ELF-1 (cell line): ENCODE measurements at regions not wholly inside any gene's neighbourhood (a gene's known extent, or its start where the extent isn't known, plus 50 kb on each side); places are given as distances from the start of the nearest gene placed in this dataset.

Source experiments
- DNase-seq: peaks from one replicate; pipeline ENCODE4 v3.0.0-alpha.2; 2016; ENCODE audit warnings: low read depth, low spot score

DNA sequence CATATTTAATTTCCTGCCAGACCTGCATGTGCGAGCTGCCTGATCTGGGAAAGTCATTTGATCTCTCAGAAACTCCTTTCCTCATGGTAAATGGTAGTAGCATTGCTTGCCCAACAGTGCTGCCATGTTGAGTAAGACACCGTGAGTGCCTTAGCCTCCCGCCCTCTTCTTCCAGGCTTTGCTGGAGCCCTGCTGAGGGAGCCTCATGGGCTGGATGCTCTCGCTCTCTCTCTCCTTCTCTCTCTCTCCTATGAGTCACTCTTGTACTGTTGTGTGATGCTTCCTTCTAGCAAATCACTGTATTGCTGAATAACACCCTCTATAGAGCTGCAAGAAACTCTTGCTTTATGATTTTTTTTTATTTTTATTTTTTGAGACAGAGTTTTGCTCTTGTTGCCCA, 365.5 kb downstream of the UQCRFS1 start:
- no peak for DNase-seq

DNA sequence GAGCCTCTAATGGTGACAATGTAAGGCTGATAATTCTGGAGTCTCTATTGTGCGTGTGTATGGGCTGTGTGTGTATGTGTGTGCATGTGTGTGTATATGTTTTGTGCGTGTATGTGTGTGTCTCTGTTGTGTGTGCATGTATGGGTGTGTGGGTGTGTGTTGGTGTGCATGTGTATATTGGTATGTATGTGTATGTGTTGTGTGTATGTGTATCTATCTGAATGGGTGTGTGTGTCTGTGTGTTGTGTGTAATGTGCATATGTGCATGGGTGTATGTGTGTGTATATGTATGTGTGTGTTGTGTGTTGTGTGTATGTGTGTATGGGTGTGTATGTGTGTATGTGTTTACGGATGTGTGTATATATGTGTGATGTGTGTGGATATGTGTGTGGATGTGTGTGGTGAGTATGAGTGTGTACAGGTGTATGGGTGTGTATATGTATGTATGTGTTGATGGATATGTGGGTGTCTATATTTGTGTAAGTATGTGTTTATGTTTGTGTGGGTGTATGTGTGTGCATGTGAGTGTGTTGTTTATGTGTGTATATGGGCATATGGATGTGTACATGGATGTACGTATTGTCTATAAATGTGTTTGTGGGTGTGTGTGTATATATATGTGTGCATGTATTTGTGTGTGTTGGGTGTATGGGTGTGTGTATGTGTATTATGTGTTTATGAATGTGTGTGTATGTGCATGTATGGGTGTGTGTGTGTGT, 366.7 kb downstream of the UQCRFS1 start:
- DNase-seq = no peak

DNA sequence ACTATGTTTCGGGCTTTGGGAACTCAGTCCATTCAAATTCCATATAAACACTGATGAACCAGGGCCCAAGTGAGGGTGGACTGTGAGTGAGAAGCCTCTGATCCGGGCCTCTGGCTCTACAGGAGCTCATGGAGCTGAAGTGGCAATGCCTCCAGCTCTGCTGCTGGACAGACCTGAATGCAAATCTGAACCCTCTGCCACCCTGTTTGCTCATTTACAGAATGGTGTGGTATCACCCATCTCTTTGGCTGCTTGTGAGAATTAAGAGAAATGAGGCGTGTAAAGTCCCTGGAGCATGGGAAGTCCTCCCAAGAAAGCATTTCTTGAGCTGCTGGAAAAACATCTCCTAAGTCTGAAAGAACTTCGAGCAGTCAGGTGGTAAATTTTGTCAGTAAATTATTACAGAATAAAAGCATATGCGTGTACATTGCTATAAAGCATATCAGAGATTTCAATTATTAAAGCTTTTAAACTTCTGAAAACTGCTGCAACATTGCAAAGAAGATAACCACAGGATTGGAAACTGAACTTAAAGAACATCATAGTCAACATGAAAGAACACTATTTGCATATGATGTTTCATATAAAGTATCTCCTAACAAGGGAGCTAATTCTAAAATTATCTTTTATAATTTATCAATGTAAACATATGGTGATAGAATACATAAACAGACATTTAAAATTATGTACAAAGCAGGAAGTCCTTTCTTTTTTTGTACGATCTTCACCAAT, 369.0 kb downstream of the UQCRFS1 start:
- no peak for DNase-seq

DNA sequence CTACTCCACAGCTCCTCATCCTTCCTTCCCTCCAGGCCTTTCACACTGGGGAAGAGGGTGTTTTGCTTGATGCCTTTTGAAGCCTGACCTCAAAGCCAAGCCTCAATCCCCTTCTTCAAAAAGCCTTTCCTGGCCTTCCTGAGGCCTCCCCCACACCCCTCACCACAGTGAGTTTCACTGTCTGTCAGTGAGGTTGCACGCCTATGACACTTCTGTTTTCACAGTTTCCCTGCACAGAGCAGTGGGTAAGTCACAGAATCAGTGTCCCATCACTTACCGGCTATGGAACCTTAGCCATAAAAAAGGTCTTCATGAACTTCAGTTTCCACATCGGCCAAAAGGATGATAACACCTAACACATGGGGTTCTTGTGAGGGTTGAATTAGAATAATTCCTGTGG, 371.4 kb downstream of the UQCRFS1 start:
- no peak for DNase-seq

DNA sequence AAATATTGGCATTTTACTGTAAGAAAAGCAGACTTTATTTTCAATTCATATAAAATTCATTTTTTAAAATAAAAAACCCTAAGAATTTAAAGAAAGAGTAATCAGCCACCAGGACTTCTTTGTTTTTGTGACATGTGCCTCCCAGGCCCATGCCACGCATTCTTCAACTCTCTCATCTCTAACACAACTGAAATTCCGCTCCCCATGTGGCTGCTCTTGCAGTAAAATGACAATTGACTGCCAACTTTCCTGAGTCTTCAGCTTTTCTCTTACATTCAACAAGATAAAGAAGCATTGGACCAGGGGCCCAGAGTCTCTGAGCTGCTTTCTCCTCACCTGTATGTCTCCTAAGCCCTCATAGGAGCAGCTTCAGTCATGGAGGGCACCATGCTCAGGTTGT, 372.1 kb downstream of the UQCRFS1 start:
- peak; percentile 39 for DNase-seq

DNA sequence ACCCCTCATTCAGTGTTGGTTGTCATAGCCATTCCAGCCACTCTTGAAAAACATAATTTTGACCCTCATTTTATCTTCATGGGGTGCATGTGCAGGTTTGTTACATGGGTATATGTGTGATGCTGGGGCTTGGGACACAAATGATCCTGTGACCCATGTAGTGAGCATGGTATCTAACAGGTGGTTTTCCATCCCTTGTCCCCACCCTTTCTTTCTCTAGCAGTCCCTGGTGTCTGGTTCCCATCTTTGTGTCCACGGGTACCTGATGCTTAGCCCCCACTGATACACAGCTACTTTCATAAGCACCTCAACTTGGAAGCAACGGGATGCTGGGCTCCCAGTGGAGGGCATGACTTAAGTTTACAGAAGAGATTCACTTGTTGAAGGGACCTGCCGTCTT, 373.5 kb downstream of the UQCRFS1 start:
- DNase-seq = no peak

DNA sequence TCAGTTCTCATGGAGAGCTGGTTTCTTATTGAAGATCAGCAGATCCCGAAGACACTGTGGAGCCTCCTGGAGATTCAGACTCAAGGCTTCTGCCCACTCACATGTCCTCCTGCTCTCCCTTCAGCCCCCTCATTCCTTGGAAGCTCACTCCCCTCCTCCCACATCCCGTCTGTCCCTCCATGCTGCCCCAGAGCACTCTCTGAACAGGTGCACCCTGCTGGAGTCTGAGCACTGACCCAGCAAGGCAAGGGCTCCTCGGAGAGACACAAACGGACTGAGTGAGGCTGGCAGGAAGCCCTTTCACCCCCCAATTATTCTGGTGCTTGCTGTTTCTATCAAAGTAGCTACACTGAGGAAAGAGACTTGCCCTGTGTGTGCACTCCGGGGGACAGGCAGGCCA, 374.0 kb downstream of the UQCRFS1 start:
- no peak for DNase-seq

DNA sequence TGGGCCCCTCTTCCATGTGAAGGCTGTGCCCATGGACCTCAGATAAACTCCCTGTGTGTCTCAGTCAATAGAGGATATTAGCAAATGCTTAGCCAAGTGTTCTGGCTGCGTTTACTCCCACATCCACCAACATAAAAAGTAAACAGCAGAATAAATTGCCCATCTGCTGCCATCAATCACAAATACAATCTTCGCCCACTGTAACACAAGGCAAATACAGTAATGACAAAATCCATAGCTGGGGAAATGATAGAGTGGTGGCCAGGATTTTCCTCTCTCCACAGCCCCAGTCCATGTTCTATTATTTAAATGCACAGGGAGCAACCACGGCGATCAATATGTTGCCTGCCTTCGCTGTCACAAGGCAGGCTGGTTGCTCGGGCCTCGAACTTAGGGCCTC, 376.5 kb downstream of the UQCRFS1 start:
- DNase-seq = no peak

DNA sequence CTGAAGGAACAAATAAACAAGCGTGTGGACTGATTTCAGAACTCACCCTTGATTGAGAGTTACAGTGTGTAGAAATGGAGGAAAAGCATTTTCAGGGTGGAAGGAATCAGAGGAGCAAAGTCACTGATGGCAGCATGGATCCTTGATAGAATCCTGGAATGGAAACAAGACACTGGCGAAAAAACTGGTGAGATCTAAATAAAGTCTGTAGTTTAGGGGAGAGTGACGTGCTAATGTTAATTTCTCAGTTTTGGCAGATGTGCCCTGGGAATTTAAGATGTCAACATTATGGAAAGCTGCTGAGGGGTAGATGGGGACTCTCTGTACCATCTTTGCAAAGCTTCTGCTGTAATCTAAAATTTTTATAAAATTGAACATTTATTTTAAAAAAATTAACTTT, 378.0 kb downstream of the UQCRFS1 start:
- no peak for DNase-seq

DNA sequence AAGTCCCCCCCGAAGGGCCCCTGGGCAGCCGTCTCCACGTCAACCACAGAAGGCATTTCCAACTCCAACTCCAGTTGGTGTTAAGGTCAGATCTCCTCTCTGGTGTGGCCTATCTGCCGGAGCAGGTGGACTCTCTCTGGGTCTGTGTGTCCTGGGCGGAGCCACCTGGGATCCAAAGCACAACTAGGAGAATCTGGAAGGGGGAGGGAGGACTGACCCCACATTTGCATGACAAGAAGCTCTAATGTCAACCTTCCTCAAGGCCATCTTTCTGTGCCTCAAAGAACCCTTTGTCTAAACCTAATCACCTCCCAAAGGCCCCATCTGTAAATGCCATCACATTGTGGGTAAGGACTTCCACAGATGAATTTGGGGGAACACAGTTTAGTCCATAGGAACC, 381.5 kb downstream of the UQCRFS1 start:
- peak; percentile 76 for DNase-seq

DNA sequence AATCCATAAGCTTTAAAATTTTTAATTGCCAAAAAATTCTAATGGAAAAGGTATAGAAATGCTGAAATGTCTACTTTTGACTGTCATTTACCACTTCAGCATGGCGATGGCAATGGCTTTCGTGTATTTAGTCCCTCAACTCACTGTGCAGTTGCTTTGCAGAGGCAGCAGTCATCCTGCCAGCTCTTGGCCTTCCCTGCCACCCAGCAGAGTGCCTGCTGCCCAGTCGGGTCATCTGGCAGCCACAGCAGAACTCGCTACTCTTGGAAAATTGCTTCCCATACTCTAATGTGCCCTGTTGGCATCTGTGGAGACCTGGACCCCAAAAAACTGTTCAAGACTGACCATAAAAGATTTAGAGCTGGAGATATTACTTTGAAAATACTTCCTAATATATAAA, 383.2 kb downstream of the UQCRFS1 start:
- no peak for DNase-seq

DNA sequence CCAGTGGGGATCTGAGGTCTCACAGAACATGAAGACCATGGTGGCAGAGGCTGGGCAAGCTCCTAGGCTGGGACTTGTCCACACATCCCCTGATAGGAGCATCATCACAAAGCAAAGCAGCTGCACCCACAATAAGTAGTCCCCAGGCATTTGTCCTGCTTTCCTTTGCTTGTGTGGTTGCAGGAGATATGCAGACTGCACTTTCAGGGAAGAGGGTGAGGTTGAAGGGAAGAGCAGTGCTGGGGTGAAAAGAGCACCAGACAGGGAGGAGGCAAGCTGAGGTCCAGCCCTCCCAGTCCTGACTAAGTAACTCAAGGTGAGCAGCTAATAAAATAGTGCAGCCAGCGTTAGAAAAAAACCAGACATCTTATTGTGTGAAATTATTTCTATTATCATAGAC, 383.6 kb downstream of the UQCRFS1 start:
- no peak for DNase-seq

DNA sequence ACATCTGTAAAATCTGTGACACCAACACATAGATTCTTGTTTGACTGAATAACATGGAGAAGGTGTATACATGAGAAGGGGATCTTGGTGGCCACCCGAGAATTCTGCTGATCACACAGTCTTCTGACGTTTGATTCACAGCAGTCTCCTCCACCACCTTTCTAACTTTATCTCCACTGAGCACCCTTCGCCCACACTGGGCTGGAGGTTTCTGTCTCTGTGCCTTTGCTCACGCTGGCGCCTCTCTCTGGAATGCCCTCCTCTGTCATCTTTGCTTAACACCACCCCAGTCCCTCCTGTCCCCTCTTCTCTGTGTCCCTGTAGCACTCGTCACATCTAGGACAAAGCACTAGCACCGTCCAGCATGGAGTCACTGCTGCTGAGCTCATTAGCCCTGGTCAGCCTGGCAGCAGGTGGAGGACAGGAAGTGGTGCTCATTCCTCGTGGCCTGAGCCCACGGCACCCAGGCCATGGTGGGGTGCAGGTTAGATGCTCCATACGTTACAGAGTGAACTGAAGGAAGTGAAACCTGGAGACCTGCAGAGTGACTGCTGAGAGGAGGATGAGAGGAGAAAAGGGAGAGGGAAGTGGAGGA, 384.6 kb downstream of the UQCRFS1 start:
- no peak for DNase-seq

DNA sequence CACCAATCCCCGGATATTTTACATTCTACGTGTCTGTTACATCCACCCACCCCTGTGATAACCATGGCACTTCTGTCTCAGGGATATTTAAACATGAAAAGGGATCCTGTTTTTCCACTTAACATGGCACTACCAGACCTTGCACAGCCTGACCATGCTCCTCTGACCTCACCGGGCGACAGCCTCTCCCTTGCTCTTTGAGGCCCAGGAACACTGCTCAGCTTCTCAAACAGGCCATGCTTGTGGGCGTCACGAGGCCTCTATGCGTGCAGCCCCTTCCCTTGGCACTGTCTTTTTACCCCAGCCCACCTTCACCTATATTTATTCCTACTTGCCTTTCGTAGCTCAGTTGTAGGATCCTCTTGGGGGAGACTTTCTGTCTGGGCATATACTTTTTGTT, 385.6 kb downstream of the UQCRFS1 start:
- DNase-seq = no peak

DNA sequence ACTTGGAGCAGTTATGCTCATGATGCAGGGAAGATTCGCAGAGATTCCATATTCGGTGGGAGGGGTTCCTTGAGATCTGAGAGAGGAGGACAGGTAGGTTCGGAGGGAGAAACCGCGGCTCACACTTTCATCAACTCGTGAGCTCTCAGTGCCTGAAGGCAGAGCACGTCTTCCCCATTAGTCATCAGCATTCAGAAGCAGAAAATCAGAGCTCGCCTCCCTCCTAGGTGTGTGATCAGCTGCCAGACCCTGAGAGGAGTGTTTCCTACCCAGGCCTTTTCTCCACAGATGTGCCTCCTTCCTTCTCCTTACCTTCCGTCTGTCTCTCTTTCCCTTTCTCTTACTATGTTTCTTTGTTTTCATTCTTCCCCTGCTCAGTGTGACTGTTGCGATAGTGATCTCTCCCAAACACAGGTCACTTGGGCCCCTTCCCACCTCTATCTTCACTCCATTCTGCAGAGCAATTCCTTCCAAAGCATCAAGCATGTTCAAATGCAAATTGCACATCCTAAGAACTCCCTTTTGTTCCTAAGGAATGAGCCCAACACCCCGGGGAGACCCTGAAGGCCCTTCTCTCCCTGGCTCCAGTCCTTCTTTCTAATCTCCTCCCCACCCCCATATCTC, 389.5 kb downstream of the UQCRFS1 start:
- DNase-seq = peak; percentile 84

DNA sequence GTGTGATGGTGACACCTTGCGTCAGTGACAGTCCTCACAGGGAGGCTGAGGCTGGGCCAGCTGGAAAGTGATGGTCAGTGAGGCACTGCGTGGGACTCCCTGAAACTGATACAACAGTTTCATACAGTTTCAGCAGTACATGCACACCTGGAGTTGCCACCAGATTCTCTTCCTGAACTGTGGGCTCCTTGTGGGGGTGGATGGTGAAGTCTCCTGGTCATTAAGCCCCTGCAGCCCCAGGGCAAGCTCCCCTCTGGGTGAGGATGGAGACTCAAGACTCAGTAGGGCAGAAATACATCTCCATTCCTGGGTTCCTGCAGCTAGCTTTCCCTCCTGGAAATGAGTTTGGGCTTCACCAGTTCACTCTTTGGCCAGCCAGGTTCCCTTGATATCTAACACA, 392.7 kb downstream of the UQCRFS1 start:
- DNase-seq = no peak

DNA sequence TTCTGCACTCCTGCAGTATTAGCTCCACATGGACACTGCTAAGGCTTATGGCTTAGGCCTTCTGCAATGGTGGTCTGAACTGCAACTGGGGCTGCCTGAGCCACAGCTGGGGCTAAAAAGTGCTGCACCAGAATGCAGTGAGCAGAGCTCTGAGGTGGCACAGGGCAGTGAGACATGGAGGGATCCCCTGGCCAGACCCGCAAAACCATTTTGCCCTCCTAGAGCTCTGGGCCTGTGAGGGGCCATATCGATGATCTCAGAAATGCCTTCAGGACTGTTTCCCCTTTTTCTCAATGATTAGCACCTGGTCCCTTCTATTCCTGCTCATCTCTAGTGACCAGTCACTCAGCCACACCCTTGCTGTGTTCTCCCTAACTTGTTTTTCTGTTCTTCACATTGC, 397.7 kb downstream of the UQCRFS1 start:
- no peak for DNase-seq

DNA sequence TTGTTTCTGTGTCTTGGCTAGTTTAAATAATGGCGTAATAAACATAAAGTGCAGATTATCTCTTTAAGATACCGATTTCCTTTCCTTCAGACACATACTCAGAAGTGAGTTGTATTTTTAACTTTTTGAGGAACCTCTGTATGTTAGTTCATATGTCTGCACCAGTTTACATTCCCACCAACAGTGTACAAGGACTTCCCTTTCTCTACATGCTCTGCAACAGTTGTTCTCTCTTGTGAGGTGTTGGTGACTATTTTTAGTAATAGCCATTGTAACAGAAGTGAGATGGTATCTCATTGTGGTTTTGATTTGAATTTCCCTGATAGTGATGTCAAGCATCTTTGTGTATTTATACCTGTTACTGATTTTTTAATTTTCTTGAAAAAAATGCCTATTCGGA, 418.6 kb downstream of the UQCRFS1 start:
- DNase-seq = no peak

DNA sequence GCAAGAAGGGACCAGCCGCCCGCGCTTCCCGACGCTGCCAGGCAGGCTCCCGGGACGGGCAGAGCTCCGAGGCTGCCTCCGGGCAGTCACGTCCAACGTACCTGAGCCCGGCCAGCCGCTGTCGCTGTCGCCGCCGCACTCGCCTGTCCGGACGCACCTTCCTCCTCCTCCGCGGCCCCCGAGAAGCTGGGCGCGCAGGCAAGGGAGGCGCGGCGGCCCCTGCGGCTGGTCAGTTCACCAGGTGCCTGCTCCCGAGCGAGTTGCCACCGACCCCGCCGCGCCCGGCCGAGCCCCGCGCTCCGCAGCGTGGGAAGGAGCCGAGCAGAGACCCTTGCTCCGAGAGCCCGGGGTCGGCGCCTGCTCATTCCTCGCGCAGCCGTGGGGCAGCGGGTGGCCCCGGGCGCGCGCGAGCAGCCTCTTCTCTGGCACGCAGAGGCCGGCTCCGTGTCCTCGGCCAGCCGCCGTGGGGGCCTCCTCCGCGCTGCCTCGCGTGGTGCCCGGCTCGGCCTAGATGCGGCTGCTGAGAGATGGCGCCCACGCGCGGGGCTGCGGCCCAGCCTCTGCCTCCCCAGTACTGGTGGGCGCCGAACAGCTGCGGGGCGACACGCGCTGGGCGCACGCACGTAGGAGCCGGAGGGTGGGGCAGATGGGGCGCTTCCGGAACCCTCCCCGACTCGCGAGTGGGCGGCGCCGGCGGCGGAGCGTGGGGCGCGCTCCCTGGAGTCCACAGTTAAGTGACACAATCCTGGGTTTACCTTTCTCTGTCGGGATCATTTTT, 419.4 kb downstream of the UQCRFS1 start:
- peak; percentile 59 for DNase-seq

DNA sequence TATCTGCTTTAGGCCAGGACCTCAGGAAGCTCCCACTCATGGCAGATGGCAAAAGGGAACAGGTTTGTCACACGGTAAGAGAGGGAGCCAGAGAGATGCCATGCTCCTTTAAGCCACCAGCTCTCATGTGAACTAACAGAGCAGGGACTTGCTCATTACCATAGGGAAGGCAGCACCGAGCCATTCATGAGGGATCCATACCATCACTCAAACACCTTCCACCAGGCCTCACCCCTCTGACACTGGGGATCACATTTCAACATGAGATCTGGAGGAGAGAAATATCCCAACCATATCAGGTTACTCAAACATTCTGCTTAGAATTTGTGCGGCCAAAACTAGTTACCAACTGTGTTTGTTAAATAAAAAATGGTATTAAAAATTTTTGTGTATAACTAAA, 427.0 kb downstream of the UQCRFS1 start:
- peak; percentile 18 for DNase-seq

DNA sequence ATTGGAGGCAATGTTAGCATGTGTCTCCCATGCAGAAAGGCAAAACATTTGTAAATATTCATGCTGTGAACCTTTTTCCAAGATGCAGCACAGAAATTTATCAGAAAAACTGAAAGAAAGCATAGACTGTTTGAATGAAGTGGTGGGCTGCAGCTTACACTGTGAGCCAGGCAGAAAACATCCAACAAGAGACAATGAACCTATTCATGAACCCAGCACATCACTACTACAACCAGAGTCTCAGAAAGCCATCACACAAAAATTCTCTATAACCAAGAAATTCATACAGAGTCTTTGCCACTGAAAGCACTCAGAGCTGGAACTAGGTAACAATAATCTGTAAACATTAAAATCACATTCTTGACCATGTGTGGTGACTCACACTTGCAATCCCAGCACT, 448.9 kb downstream of the UQCRFS1 start:
- DNase-seq = no peak

DNA sequence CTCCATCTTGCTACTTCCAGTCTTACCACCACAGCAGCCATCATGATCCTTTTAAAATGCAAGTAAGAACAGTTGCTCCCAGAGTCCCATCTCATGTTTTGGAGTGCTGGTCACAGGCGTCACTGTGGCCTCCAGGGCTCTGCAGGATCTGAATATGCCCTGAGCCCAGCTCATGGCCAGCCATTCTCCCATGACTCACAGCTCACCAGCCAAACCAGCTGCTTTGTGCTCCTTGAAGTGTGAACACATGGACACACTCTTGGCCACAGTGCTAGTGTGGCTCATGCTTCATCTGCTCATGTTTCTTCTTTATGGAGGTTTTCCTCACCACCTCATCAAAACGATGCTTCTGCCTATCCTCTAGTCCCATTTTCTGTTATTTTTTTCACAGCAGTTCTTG, 466.5 kb downstream of the UQCRFS1 start:
- no peak for DNase-seq
